Stimulated activated naive CD8-positive, alpha-beta T cell treated with anti-CD3 and anti-CD28 coated beads, Interleukin-15, Interleukin-2, amounts not matched to agents 100 U/mL and 50 U/mL, for 24 hours (primary cell): ENCODE measurements at regions not wholly inside any gene's neighbourhood (a gene's known extent, or its start where the extent isn't known, plus 50 kb on each side); places are given as distances from the start of the nearest gene placed in this dataset.
A peak's percentile ranks its signal among the peaks of the same experiment; 100 is the strongest.

ENCODE experiments used
- ATAC-seq: fragments of 150-1000 bp; cut with Tn5 transposase; one replicate; pipeline ENCODE4 v1.10.0; 2021
- DNase-seq: peaks from one replicate; pipeline ENCODE4 v3.0.0; 2021

- DNase-seq: no peak
- no peak for ATAC-seq
Observed at GRCh38 chr2:48107326-48107925, 201.1 kb upstream of the FBXO11 start.

DNA sequence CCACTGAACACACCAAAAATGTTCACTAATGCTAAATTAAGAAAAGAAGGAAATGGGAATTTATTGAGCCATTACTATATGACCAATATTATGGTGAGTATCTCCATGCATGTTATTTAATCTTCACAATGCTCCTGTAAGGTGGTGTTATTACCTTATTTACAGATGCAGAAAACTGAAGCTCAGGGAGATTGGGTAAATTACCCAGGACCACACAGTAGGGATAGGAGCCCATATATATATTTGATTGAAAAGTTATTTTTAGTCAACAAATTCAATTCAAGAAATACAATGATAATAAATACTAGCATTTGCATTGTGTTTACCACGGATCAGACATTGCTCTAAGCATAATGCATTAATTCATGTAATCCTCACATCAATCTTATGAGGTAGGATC lies 202.2 kb upstream of the FBXO11 start:
- no peak for ATAC-seq
- DNase-seq: no peak

GRCh38 chr2:48109491-48110204 lies 203.3 kb upstream of the FBXO11 start:
- DNase-seq (no peak), ATAC-seq (no peak)

DNA sequence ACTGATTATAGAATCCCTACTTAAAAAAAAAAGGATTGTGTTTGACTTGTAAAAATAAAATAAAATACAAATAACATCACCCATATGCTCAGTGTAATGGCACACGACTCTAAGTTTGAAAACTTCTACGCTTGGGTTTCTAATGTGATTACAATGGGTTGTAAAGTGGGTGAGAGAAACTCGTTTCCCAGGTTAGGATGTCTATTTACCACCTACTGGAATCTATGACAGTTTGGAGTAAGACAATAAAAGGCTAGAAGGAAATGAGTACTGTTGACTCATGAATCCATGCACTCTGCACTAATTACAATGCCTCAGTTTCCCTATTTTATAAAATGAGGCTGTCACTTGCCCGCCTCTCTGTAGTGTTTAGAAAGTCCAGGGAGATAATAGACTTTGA lies 204.0 kb upstream of the FOXN2 start:
- ATAC-seq (no peak), DNase-seq (no peak)

GRCh38 chr2:48112911-48113680 lies 201.4 kb upstream of the FOXN2 start:
- no peak for DNase-seq
- no peak for ATAC-seq

GRCh38 chr2:48113767-48114166 lies 200.7 kb upstream of the FOXN2 start:
- ATAC-seq (no peak), DNase-seq (no peak)

DNA sequence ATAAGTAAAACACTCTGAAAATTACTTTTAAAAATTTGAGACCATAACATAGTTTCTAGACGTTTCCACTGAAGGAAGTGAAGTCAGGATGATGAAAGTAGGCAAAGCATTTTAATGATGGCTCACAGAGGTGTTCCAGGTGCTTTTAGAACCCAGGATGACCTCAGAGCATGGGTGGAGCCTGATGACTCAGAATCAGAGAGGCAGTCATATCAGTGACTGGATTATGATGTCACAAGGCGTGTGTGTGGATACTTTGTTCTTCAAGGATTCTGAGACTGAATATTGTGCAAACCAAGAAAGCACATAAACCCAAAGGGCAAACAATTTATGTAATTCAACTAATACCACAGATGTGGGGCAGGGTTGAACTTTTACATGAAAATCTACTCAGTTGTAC lies 200.2 kb upstream of the FOXN2 start:
- ATAC-seq (peak; percentile 60), DNase-seq (peak; percentile 57)

DNA sequence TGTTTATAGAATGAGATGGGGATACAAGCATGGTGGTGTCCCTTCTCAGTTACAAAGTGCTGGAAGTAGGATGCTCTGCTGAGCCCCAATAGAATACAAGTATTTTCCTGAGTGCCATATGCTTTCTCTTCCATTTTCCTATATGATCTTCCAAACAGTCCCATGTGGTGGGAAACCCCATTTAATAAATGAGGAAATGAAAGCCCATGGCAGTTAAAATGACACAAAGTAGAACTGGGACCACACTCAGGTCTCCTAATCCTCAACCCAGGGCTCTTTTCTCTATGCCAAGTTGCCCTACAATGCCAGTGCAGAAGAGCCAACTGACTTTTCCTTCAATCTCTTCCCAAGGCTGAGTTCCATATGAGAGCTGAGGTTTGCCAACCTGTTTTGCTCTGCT lies 198.0 kb upstream of the FOXN2 start:
- no peak for DNase-seq
- ATAC-seq: no peak

DNA sequence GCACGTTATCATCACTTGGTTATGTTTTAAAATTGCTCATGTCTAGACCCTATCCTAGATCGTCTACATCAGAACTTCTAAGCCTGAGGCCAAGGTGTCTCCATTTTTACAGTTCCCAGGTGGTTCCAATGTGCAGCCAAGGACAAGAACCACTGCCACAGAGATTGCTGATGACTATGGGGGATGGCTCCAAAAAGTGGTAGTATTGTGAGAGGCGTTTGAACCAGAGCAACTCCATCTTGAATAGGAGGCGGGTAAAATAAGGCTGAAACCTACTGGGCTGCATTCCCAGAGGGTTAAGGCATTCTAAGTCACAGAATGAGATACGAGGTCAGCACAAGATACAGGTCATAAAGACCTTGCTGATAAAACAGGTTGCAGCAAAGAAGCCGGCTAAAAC lies 195.6 kb upstream of the FOXN2 start:
- ATAC-seq (no peak), DNase-seq (no peak)

DNA sequence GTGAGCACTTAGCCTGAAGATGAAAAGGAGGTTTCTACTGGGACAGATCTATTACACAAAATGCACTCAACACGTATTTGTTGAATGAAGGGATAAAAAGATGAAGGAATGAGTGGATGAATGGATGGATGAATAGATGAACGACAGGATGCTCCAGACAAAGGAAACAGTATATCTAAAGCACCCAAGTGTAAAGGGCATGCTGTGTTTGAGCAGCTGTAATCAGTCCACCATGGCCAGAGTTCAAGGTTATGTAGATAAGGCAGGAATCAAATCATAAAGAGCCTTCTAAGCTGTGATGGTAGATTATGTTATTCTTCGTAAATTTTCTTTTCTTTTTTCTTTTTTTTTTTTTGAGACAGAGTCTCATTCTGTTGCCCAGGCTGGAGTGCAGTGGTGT lies 194.4 kb upstream of the FOXN2 start:
- ATAC-seq (no peak), DNase-seq (no peak)

- ATAC-seq (no peak), DNase-seq (no peak)
Observed at GRCh38 chr2:48120759-48121242, 193.7 kb upstream of the FOXN2 start.

- DNase-seq (no peak), ATAC-seq (peak; percentile 49)
Observed at GRCh38 chr2:48122166-48122565, 192.3 kb upstream of the FOXN2 start.

- DNase-seq (no peak), ATAC-seq (no peak)
Observed at GRCh38 chr2:48124592-48124991, 189.9 kb upstream of the FOXN2 start.

GRCh38 chr2:48126162-48126561 lies 188.3 kb upstream of the FOXN2 start:
- DNase-seq (no peak), ATAC-seq (no peak)

- no peak for DNase-seq
Observed at GRCh38 chr2:48127612-48128191, 186.8 kb upstream of the FOXN2 start.

GRCh38 chr2:48129293-48129950 lies 185.1 kb upstream of the FOXN2 start:
- ATAC-seq (no peak), DNase-seq (no peak)

More at GRCh38 chr2:48127612-48128191, 186.8 kb upstream of the FOXN2 start:
- no peak for ATAC-seq

DNA sequence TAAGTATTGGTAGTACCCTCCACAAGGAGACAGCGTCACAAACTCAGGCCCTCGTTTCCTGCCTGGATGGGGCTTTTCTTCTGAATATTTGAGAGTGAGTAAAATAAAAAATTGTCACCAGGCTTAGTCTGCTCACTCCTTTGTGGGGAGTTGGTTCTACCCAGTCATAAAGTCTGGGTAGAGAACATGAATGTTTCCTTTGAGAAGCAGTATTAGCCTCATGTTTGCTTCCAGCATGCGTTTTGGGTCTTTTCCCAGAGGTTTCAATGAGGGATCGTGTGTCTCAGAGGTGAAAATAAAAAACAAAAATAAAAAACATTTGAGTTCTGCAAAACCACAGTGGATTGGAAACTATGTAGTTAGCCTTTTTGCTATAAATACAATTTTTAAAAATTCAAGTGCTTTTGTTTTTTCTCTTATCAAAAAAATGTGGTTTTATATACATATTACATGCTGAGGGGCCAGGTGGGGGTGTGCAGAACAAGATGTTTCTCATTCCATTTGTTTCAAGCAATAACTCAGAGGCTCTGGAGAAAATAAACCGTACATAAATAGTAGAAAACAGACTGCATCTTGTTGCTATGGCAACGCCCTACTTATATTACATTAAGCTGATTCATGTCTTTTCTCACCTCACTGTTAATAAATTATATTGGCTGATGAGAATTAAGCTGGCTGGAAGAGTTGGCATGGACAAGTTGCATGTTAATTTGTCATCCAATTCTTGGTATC lies 182.8 kb upstream of the FOXN2 start:
- no peak for DNase-seq
- no peak for ATAC-seq

- DNase-seq: no peak
- no peak for ATAC-seq
Observed at GRCh38 chr2:48132271-48132625, 182.2 kb upstream of the FOXN2 start.

- DNase-seq (no peak), ATAC-seq (no peak)
Observed at GRCh38 chr2:48134704-48135103, 179.8 kb upstream of the FOXN2 start.

DNA sequence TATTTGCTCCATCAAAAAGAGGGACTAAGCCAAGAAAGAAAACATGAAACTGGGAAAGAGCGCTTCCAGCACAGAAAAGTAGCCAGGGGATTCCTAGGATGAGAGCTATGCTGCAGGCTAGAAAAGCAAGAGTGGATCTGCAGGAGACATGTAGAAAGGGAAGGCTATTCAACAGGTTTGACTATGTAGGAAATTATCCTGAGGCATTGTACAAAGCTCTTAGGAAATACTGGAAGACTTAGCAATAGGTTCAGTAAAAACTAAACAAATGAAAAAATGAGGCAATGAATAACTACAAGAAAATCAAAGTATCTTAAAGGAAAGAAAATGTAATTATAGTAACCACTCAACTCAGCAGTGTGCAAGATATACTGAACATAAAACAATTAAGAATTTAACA lies 178.7 kb upstream of the FOXN2 start:
- DNase-seq: no peak
- ATAC-seq: no peak

DNA sequence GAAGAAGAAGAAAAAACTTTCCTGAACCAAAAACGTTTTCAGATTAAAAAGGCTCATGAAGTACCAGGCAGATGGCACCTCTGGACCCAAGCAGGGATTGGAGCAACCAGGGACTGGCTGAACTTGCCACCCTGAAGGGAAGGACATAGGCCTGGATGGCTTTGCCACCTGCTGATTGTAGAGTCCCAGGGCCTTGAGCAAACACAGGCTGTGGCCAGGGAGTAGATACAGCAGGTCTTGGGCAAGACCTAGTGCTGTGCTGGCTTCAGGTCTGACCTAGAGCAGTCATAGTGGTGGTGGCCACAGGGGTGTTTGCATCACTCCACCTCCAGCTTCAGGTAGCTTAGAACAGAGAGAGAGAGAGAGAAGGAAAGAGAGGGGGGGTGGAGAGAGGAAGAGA lies 176.7 kb upstream of the FOXN2 start:
- ATAC-seq (no peak), DNase-seq (no peak)

DNA sequence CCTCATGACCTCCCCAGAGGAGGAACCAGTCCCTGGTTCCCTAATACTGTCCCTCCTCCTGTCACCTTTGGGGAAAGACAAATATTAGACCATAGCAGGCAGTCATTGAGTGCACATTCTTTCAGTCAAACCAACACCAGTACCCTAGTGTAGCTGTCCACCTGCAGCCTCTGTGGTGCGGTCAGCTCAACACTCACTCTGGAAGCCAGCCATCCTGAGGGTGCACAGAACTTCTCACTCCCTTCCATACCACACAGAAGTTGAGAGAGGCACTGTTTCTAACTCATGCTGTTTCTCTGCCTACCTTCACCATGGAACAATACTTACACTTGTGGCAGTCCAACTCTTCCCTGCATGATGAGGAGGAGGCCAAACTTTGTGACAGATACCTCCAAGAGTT lies 175.6 kb upstream of the FOXN2 start:
- no peak for ATAC-seq

More for the DNA sequence above, 175.6 kb upstream of the FOXN2 start:
- DNase-seq: no peak
